Choroid plexus epithelial cell (primary cell): ENCODE measurements at regions not wholly inside any gene's neighbourhood (a gene's known extent, or its start where the extent isn't known, plus 50 kb on each side); places are given as distances from the start of the nearest gene placed in this dataset.
A peak's percentile ranks its signal among the peaks of the same experiment; 100 is the strongest.

Experiments
- DNase-seq: peaks from one replicate; pipeline ENCODE4 v3.0.0-alpha.2; 2010; ENCODE audit warnings: low read depth
- H3K4me3 ChIP-seq: 2 replicates; pipeline ENCODE4 v1.5.1; 2011; ENCODE audit warnings: low read depth, mild to moderate bottlenecking, control low read depth, low read length, moderate library complexity
- CTCF ChIP-seq: conservative IDR thresholded peaks from 2 replicates; pipeline ENCODE4 v1.5.1; 2011; ENCODE audit warnings: low read depth, mild to moderate bottlenecking, control low read depth, inconsistent platforms, low read length, moderate library complexity

GRCh38 chr11:59283825-59284772 lies 71.4 kb upstream of the MPEG1 start:
- peak; percentile 72 for DNase-seq
- TF ChIP-seq CTCF = peak; percentile 81
- H3K4me3 ChIP-seq = no peak overlapping the region

GRCh38 chr11:59283311-59283710 lies 70.6 kb upstream of the MPEG1 start:
- no peak overlapping the region for H3K4me3 ChIP-seq
- DNase-seq = no peak
- no peak for TF ChIP-seq CTCF

GRCh38 chr11:59281177-59281576 lies 68.5 kb upstream of the MPEG1 start:
- no peak for TF ChIP-seq CTCF
- no peak for DNase-seq
- H3K4me3 ChIP-seq = no peak overlapping the region

GRCh38 chr11:59273373-59273841 lies 60.7 kb upstream of the MPEG1 start:
- no peak overlapping the region for H3K4me3 ChIP-seq
- no peak for TF ChIP-seq CTCF
- no peak for DNase-seq

GRCh38 chr11:59272771-59273372 lies 60.1 kb upstream of the MPEG1 start:
- no peak for TF ChIP-seq CTCF
- DNase-seq = no peak
- no peak overlapping the region for H3K4me3 ChIP-seq

DNA sequence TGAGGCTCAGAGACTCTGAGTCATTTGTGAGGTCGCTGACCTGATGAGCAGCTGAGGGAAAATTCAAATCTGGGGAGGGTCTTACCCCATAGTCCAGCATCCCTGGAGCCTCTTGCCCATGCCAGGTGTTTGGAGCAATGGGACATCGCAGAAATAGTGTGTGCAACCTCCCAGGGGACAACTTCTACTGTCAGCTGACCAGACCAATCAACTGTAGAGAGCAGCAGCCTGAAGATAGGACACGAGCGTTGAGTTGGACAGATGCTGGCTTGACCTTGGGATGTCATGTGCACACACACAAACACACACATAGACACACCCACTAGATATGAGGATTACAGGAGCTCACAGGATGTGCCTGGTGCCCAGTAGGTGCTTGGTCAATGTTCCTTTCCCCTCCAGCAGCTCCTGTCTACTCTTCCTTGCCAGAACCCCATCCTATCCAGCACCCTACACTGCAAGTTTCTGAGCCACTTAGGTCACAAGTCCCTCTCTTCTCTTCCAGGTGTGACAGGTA lies 59.1 kb upstream of the MPEG1 start:
- no peak overlapping the region for H3K4me3 ChIP-seq
- no peak for DNase-seq
- TF ChIP-seq CTCF = no peak
